Tibial artery (tissue), 4 donors: ENCODE measurements at regions not wholly inside any gene's neighbourhood (a gene's known extent, or its start where the extent isn't known, plus 50 kb on each side); places are given as distances from the start of the nearest gene placed in this dataset.

Experiments used
- DNase-seq, 2 donors: peaks; one replicate each; pipeline ENCODE4 v3.0.0-alpha.2; 2019
- H3K27ac ChIP-seq, 2 donors: fragments of 200-600 bp; sonication (generic) in 1 of 2; 1 replicate in 1 of 2; 2 replicates in 1 of 2; pipeline ENCODE4 v1.5.1; 2018 to 2019; ENCODE audit warnings: mild to moderate bottlenecking in 1 of 2
- H3K27me3 ChIP-seq, 2 donors: fragments of 200-600 bp; sonication (generic) in 1 of 2; one replicate each; pipeline versions ENCODE4 v1.5.1 to v1.6.0; 2016 to 2019
- H3K36me3 ChIP-seq, 3 donors: fragments of 200-600 bp; sonication (generic) in 2 of 3; one replicate each; pipeline ENCODE4 v1.5.1; 2016 to 2019; ENCODE audit warnings: mild to moderate bottlenecking in 2 of 3
- H3K4me1 ChIP-seq, 4 donors: fragments of 200-600 bp; sonication (generic) in 2 of 4; 1 replicate in 3 of 4; 2 replicates in 1 of 4; pipeline ENCODE4 v1.5.1; 2016 to 2019
- H3K4me3 ChIP-seq, 2 donors: fragments of 200-600 bp; sonication (generic) in 1 of 2; 1 replicate in 1 of 2; 2 replicates in 1 of 2; pipeline ENCODE4 v1.5.1; 2018 to 2019; ENCODE audit warnings: mild to moderate bottlenecking in 2 of 2
- H3K9me3 ChIP-seq, 3 donors: fragments of 200-600 bp; sonication (generic) in 1 of 3; one replicate each; pipeline ENCODE4 v1.5.1; 2016 to 2019
- CTCF ChIP-seq, 2 experiments: fragments of 200-600 bp in 1 of 2; fragments of 450-650 bp in 1 of 2; IDR thresholded peaks; one replicate each; pipeline ENCODE4 v1.5.1; 2017 to 2019; ENCODE audit warnings: antibody characterized with exemption in 2 of 2, mild to moderate bottlenecking in 1 of 2, moderate library complexity in 1 of 2
- intact Hi-C: fragments of 100-400 bp; cut with DNase I; formaldehyde crosslinking; loops from one replicate; pipeline ENCODE4 v1.15.0; 2023; ENCODE audit warnings: low total_unique reads

GRCh38 chr13:61123538-61124289 lies 291.9 kb downstream of the PCDH20 start:
- H3K9me3 ChIP-seq = no peaks in the 10 kb centered on the region
- no peaks in the 10 kb centered on the region for H3K4me1 ChIP-seq
- intact Hi-C loops = no loop called here

GRCh38 chr13:61113140-61113658 lies 302.4 kb downstream of the PCDH20 start:
- no peak for TF ChIP-seq CTCF (IDR thresholded peaks at IDR 0.05)
- Histone ChIP-seq H3K27me3 (no peaks in the 10 kb centered on the region), H3K9me3 (no peaks in the 10 kb centered on the region), H3K4me1 (no peaks in the 10 kb centered on the region), H3K27ac (no peak overlapping the region), H3K4me3 (no peak overlapping the region), H3K36me3 (no peaks in the 10 kb centered on the region)
- DNase-seq = no peak
- intact Hi-C loops = no loop called here

More at GRCh38 chr13:61123538-61124289, 291.9 kb downstream of the PCDH20 start:
- H3K27me3 ChIP-seq = no peaks in the 10 kb centered on the region
- H3K27ac ChIP-seq = no peak overlapping the region
- H3K4me3 ChIP-seq = no peak overlapping the region
- no peaks in the 10 kb centered on the region for H3K36me3 ChIP-seq
- no peak for TF ChIP-seq CTCF (IDR thresholded peaks at IDR 0.05)
- DNase-seq = no peak

- no peaks in the 10 kb centered on the region for H3K4me1 ChIP-seq
- H3K27me3 ChIP-seq = no peaks in the 10 kb centered on the region
- H3K27ac ChIP-seq = no peak overlapping the region
- DNase-seq = no peak
- H3K4me3 ChIP-seq = no peak overlapping the region
- no peaks in the 10 kb centered on the region for H3K36me3 ChIP-seq
- intact Hi-C loops = no loop called here
- H3K9me3 ChIP-seq = no peaks in the 10 kb centered on the region
- no peak for TF ChIP-seq CTCF (IDR thresholded peaks at IDR 0.05)
Observed at GRCh38 chr13:61111529-61111928, 304.1 kb downstream of the PCDH20 start.

- no peak for DNase-seq
- H3K36me3 ChIP-seq = no peaks in the 10 kb centered on the region
- H3K27ac ChIP-seq = no peak overlapping the region
- H3K9me3 ChIP-seq = no peaks in the 10 kb centered on the region
- H3K27me3 ChIP-seq = no peaks in the 10 kb centered on the region
- intact Hi-C loops = no loop called here
- H3K4me3 ChIP-seq = no peak overlapping the region
- TF ChIP-seq CTCF (IDR thresholded peaks at IDR 0.05) = no peak
- no peaks in the 10 kb centered on the region for H3K4me1 ChIP-seq
Observed at GRCh38 chr13:61110732-61111131, 304.9 kb downstream of the PCDH20 start.

GRCh38 chr13:61109741-61110140 lies 305.9 kb downstream of the PCDH20 start:
- Histone ChIP-seq H3K4me3 (no peak overlapping the region), H3K27me3 (no peaks in the 10 kb centered on the region), H3K27ac (no peak overlapping the region), H3K9me3 (no peaks in the 10 kb centered on the region), H3K36me3 (no peaks in the 10 kb centered on the region), H3K4me1 (no peaks in the 10 kb centered on the region)
- intact Hi-C loops = no loop called here
- DNase-seq = no peak
- TF ChIP-seq CTCF (IDR thresholded peaks at IDR 0.05) = no peak
